ENCODE measurements at regions not wholly inside any gene's neighbourhood (a gene's known extent, or its start where the extent isn't known, plus 50 kb on each side); places are given as distances from the start of the nearest gene placed in this dataset.

DNA sequence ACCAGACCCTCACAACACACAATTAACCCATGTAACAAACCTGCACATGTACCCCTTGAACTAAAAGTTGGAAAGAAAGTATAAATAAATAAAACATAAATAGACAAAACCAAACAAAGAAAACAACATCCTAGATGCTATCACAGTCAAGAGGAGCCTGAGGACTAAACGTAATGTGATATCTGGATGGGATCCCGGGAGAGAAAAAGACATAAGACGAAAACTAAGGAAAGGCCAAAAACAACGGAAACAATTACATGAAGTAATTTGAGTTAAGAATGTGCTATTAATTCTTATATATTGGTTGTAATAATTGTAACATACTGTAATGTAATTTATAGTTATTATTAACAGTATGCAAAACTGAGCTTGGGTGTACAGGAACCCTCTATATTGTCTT lies 793.9 kb downstream of the SEMA5A start:
- H3K9me3 ChIP-seq (ENCODE audit: control insufficient read depth, low read length) = no peaks in the 10 kb centered on the region
- no peaks in the 10 kb centered on the region for H3K36me3 Mint-ChIP-seq (ENCODE audit: low read depth)
- TF ChIP-seq, protein P1, sequence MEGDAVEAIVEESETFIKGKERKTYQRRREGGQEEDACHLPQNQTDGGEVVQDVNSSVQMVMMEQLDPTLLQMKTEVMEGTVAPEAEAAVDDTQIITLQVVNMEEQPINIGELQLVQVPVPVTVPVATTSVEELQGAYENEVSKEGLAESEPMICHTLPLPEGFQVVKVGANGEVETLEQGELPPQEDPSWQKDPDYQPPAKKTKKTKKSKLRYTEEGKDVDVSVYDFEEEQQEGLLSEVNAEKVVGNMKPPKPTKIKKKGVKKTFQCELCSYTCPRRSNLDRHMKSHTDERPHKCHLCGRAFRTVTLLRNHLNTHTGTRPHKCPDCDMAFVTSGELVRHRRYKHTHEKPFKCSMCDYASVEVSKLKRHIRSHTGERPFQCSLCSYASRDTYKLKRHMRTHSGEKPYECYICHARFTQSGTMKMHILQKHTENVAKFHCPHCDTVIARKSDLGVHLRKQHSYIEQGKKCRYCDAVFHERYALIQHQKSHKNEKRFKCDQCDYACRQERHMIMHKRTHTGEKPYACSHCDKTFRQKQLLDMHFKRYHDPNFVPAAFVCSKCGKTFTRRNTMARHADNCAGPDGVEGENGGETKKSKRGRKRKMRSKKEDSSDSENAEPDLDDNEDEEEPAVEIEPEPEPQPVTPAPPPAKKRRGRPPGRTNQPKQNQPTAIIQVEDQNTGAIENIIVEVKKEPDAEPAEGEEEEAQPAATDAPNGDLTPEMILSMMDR (conservative IDR thresholded peaks at IDR 0.05) = no peak
- H3K9ac ChIP-seq (ENCODE audit: extremely low read depth, low read length, poor library complexity, severe bottlenecking) = no peak overlapping the region
- H3K9me3 Mint-ChIP-seq = no peaks in the 10 kb centered on the region
- H3K4me3 ChIP-seq (ENCODE audit: low read length) = no peak overlapping the region
- no peak overlapping the region for H3K4me3 Mint-ChIP-seq
- peaks cover 5% of the 10 kb centered on the region for H3K4me1 Mint-ChIP-seq
- 78% methylated on average over 4 of the region's 4 CpGs; no CpG with 5 or more reads in 1 of the 2 experiments for WGBS, 2 experiments (ENCODE audit: insufficient coverage in 1 of 2, insufficient read length in 1 of 2)
- H3K27me3 ChIP-seq (ENCODE audit: control insufficient read depth, insufficient read depth, low read length, poor library complexity, severe bottlenecking) = no peaks in the 10 kb centered on the region
- DNase-seq = no peak
- H3K4me1 ChIP-seq (ENCODE audit: control insufficient read depth, insufficient read depth, low read length) = no peaks in the 10 kb centered on the region
- H3K27me3 Mint-ChIP-seq (ENCODE audit: insufficient read depth) = no peaks in the 10 kb centered on the region
- H3K27ac Mint-ChIP-seq = no peak overlapping the region
- no peak overlapping the region for H3K27ac ChIP-seq (ENCODE audit: low read depth, low read length)
- H3K36me3 ChIP-seq (ENCODE audit: control insufficient read depth, insufficient read depth, low read length) = no peaks in the 10 kb centered on the region

DNA sequence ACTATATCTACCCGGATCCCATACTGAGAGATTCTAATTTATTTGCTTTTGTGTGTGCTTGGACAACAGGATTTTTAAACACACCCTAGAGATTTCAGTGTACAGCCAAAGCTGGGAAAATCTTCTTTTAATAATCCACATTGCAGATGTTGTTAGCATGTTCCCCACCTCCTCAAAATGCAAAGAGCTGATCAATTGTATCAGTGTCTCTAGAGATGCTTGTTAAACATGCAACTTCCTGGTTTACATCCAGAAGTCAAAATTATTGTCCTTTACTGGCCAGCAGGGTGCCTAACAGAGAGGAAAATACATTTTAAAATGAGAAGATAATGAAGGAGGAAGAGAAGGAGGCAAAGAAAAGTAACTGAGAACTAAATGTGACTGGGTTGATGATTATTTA lies 793.3 kb downstream of the SEMA5A start:
- Histone ChIP-seq H3K4me3 (ENCODE audit: low read length) (no peak overlapping the region), H3K9me3 (ENCODE audit: control insufficient read depth, low read length) (no peaks in the 10 kb centered on the region), H3K9ac (ENCODE audit: extremely low read depth, low read length, poor library complexity, severe bottlenecking) (no peak overlapping the region), H3K4me1 (ENCODE audit: control insufficient read depth, insufficient read depth, low read length) (no peaks in the 10 kb centered on the region), H3K36me3 (ENCODE audit: control insufficient read depth, insufficient read depth, low read length) (no peaks in the 10 kb centered on the region), H3K27ac (ENCODE audit: low read depth, low read length) (no peak overlapping the region), H3K27me3 (ENCODE audit: control insufficient read depth, insufficient read depth, low read length, poor library complexity, severe bottlenecking) (no peaks in the 10 kb centered on the region)
- no peaks in the 10 kb centered on the region for H3K9me3 Mint-ChIP-seq
- peaks cover 5% of the 10 kb centered on the region for H3K4me1 Mint-ChIP-seq
- no peak for DNase-seq
- H3K4me3 Mint-ChIP-seq = no peak overlapping the region
- H3K36me3 Mint-ChIP-seq (ENCODE audit: low read depth) = no peaks in the 10 kb centered on the region
- TF ChIP-seq, protein P1 (conservative IDR thresholded peaks at IDR 0.05) = no peak
- 80 to 90% methylated on average over 1 of the region's 1 CpG for WGBS, 2 experiments (ENCODE audit: insufficient coverage in 1 of 2, insufficient read length in 1 of 2)
- H3K27ac Mint-ChIP-seq = no peak overlapping the region
- H3K27me3 Mint-ChIP-seq (ENCODE audit: insufficient read depth) = no peaks in the 10 kb centered on the region

- H3K4me1 Mint-ChIP-seq = peaks cover 5% of the 10 kb centered on the region
- H3K27ac ChIP-seq (ENCODE audit: low read depth, low read length) = no peak overlapping the region
- WGBS, 2 experiments (ENCODE audit: insufficient coverage in 1 of 2, insufficient read length in 1 of 2) = 50 to 57% methylated on average over 1 to 2 of the region's 2 CpGs
- H3K9me3 Mint-ChIP-seq = peaks cover 24% of the 10 kb centered on the region
- no peaks in the 10 kb centered on the region for H3K4me1 ChIP-seq (ENCODE audit: control insufficient read depth, insufficient read depth, low read length)
- no peaks in the 10 kb centered on the region for H3K27me3 ChIP-seq (ENCODE audit: control insufficient read depth, insufficient read depth, low read length, poor library complexity, severe bottlenecking)
- peaks cover 11% of the 10 kb centered on the region for H3K9me3 ChIP-seq (ENCODE audit: control insufficient read depth, low read length)
- DNase-seq = peak; percentile 70
- no peaks in the 10 kb centered on the region for H3K27me3 Mint-ChIP-seq (ENCODE audit: insufficient read depth)
- H3K27ac Mint-ChIP-seq = no peak overlapping the region
- no peaks in the 10 kb centered on the region for H3K36me3 ChIP-seq (ENCODE audit: control insufficient read depth, insufficient read depth, low read length)
- H3K9ac ChIP-seq (ENCODE audit: extremely low read depth, low read length, poor library complexity, severe bottlenecking) = no peak overlapping the region
- no peak overlapping the region for H3K4me3 Mint-ChIP-seq
- no peaks in the 10 kb centered on the region for H3K36me3 Mint-ChIP-seq (ENCODE audit: low read depth)
- TF ChIP-seq, protein P1 (conservative IDR thresholded peaks at IDR 0.05) = peak; percentile 79
- H3K4me3 ChIP-seq (ENCODE audit: low read length) = no peak overlapping the region
Measured at GRCh38 chr5:8756498-8757084, 789.3 kb downstream of the SEMA5A start.

Data from endodermal cell (in vitro differentiated cells).